HG03196 (cell line): ENCODE measurements at regions not wholly inside any gene's neighbourhood (a gene's known extent, or its start where the extent isn't known, plus 50 kb on each side); places are given as distances from the start of the nearest gene placed in this dataset.

Experiments
- ATAC-seq: cut with Tn5 transposase; IDR thresholded peaks from one replicate; pipeline ENCODE4 v1.9.1; 2021; ENCODE audit not compliant: unreplicated experiment

GRCh38 chr18:51643483-51643882, 446.0 kb upstream of the MEX3C start:
- ATAC-seq: no peak

GRCh38 chr18:51645607-51646006, 448.1 kb upstream of the MEX3C start:
- ATAC-seq: no peak

- ATAC-seq: no peak
Measured at GRCh38 chr18:51647346-51647745, 449.9 kb upstream of the MEX3C start.

- no peak for ATAC-seq
Measured at GRCh38 chr18:51647942-51648341, 450.5 kb upstream of the MEX3C start.

- no peak for ATAC-seq
Measured at GRCh38 chr18:51649796-51650195, 452.3 kb upstream of the MEX3C start.

- no peak for ATAC-seq
Measured at GRCh38 chr18:51651761-51652160, 454.3 kb upstream of the MEX3C start.

- ATAC-seq: no peak
Measured at GRCh38 chr18:51653507-51654213, 456.2 kb upstream of the MEX3C start.

GRCh38 chr18:51654488-51655326, 457.2 kb upstream of the MEX3C start:
- ATAC-seq: peak; percentile 40

- ATAC-seq: peak; percentile 75
Measured at GRCh38 chr18:51655327-51655698, 457.8 kb upstream of the MEX3C start.

- no peak for ATAC-seq
Measured at GRCh38 chr18:51656249-51656648, 458.8 kb upstream of the MEX3C start.

GRCh38 chr18:51658436-51658835, 461.0 kb upstream of the MEX3C start:
- no peak for ATAC-seq

GRCh38 chr18:51659781-51660180, 462.3 kb upstream of the MEX3C start:
- no peak for ATAC-seq

- no peak for ATAC-seq
Measured at GRCh38 chr18:51660188-51660715, 462.8 kb upstream of the MEX3C start.

GRCh38 chr18:51664236-51664635, 466.8 kb upstream of the MEX3C start:
- ATAC-seq: no peak

GRCh38 chr18:51666763-51667191, 469.3 kb upstream of the MEX3C start:
- no peak for ATAC-seq

- ATAC-seq: peak; percentile 59
Measured at GRCh38 chr18:51668101-51668500, 470.6 kb upstream of the MEX3C start.

GRCh38 chr18:51668607-51669006, 471.1 kb upstream of the MEX3C start:
- no peak for ATAC-seq

- ATAC-seq: no peak
Measured at GRCh38 chr18:51686590-51686989, 489.1 kb upstream of the MEX3C start.

- no peak for ATAC-seq
Measured at GRCh38 chr18:51687845-51688585, 490.5 kb upstream of the MEX3C start.

- ATAC-seq: no peak
Measured at GRCh38 chr18:51692612-51693011, 495.1 kb upstream of the MEX3C start.

GRCh38 chr18:51711298-51711889, 513.9 kb upstream of the MEX3C start:
- no peak for ATAC-seq
